Thymus (tissue), 11 donors: ENCODE measurements at regions not wholly inside any gene's neighbourhood (a gene's known extent, or its start where the extent isn't known, plus 50 kb on each side); places are given as distances from the start of the nearest gene placed in this dataset.

Source experiments
- DNase-seq, 9 donors: peaks; one replicate each; pipeline ENCODE4 v3.0.0-alpha.2; 2013; ENCODE audit warnings: low spot score in 9 of 9, low read depth in 6 of 9, missing footprints in 1 of 9
- H3K27ac ChIP-seq, 2 donors: one replicate each; pipeline ENCODE4 v1.5.1; 2013; ENCODE audit warnings: control low read depth in 1 of 2, low read depth in 1 of 2, low read length in 1 of 2, mild to moderate bottlenecking in 1 of 2, moderate library complexity in 1 of 2
- H3K27me3 ChIP-seq, 2 donors: one replicate each; pipeline ENCODE4 v1.5.1; 2013; ENCODE audit warnings: low read length in 1 of 2; ENCODE audit not compliant: control insufficient read depth in 2 of 2, insufficient read depth in 1 of 2
- H3K36me3 ChIP-seq, 2 donors: one replicate each; pipeline ENCODE4 v1.5.1; 2013; ENCODE audit warnings: low read length in 1 of 2, mild to moderate bottlenecking in 1 of 2, moderate library complexity in 1 of 2; ENCODE audit not compliant: control insufficient read depth in 2 of 2, insufficient read depth in 2 of 2
- H3K4me1 ChIP-seq, 2 donors: one replicate each; pipeline ENCODE4 v1.5.1; 2013; ENCODE audit warnings: low read length in 2 of 2; ENCODE audit not compliant: control insufficient read depth in 2 of 2, insufficient read depth in 2 of 2
- H3K4me3 ChIP-seq, 2 donors: one replicate each; pipeline ENCODE4 v1.5.1; 2013; ENCODE audit warnings: low read length in 2 of 2, control low read depth in 1 of 2, mild to moderate bottlenecking in 1 of 2
- H3K9me3 ChIP-seq, 2 donors: one replicate each; pipeline ENCODE4 v1.5.1; 2013; ENCODE audit warnings: low read length in 1 of 2, mild to moderate bottlenecking in 1 of 2; ENCODE audit not compliant: control insufficient read depth in 2 of 2, insufficient read depth in 1 of 2
- WGBS: extraction: QIAGEN DNeasy Blood & Tissue Kit; methylation state at CpG from one replicate; pipeline ENCODE4 v1.1.7; 2013; 5-methylcytosine and 5-hydroxymethylcytosine counted together
- donor health status: healthy.

DNA sequence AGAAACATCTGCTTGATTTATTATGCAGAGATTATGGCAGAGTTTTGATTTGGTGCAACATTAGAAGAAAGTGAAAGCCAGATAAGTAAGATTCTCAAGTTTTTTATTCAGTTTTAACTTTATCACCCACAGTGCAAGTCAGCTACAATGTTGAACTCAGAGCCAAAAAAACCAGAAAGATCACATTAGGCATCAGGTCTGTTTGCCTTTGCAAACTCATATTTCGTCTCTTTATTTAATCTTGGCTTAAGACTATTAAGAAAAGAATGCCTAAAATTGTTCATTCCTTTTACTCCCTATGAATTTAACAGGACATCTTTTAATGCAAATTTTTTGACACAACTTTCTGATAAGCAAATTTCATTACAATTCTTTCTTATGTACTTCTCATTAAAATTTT lies 76.0 kb upstream of the TMEM26 start:
- H3K4me3 ChIP-seq, result no peak overlapping the region
- no peak for DNase-seq
- WGBS, result 88% methylated on average over 1 of the region's 1 CpG
- H3K36me3 ChIP-seq, result no peaks in the 10 kb centered on the region
- no peaks in the 10 kb centered on the region for H3K9me3 ChIP-seq
- H3K27ac ChIP-seq, result no peak overlapping the region
- H3K4me1 ChIP-seq, result no peaks in the 10 kb centered on the region
- H3K27me3 ChIP-seq, result no peaks in the 10 kb centered on the region

DNA sequence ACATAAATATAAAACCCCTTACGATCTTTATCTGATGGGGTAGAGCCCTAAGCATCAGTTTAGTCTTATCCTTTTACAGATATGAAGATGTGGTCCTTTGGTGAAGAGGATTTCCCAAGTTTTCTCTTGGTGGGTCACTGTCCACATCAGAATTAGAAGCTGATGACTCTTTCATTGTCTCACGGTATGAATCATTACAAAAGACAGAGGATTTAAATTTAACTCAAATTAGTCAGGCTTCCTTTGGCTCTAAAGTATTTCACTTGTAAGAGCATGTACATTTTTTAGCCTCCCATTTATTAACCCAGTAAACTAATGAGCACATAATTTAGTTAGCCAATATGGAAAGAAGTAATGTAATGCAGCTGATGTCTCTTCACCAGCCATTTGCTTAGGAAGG lies 49.9 kb upstream of the TMEM26 start:
- H3K4me3 ChIP-seq, result no peak overlapping the region
- no peaks in the 10 kb centered on the region for H3K4me1 ChIP-seq
- DNase-seq, result no peak
- 97% methylated on average over 2 of the region's 2 CpGs for WGBS
- no peak overlapping the region for H3K27ac ChIP-seq
- no peaks in the 10 kb centered on the region for H3K36me3 ChIP-seq
- no peaks in the 10 kb centered on the region for H3K27me3 ChIP-seq
- no peaks in the 10 kb centered on the region for H3K9me3 ChIP-seq
